IMR-90 (cell line): ENCODE measurements at regions not wholly inside any gene's neighbourhood (a gene's known extent, or its start where the extent isn't known, plus 50 kb on each side); places are given as distances from the start of the nearest gene placed in this dataset.

Source experiments
- ATAC-seq: fragments of 200-7000 bp; cut with Tn5 transposase; 2 replicates; pipeline ENCODE4 v1.9.1; 2020; ENCODE audit warnings: low read depth, mild to moderate bottlenecking, moderate library complexity
- BruUV-seq: library from RNA; stranded (reverse); fragments of 400-500 nt; replicated peaks from 2 replicates; lab custom pipeline; 2021; lab: Mats Ljungman, UMichigan
- CTCF ChIA-PET: fragments of 300-600 bp; formaldehyde crosslinking; extraction: SDS; loops from one replicate; lab custom pipeline; 2021; ENCODE audit warnings: antibody characterized with exemption; lab: Yijun Ruan, JAX
- POLR2A ChIA-PET: fragments of 300-600 bp; sonication (Branson Sonifier 250); formaldehyde crosslinking; loops from one replicate; lab custom pipeline; 2022; ENCODE audit warnings: antibody characterized with exemption; ENCODE audit not compliant: unreplicated experiment; lab: Charles Lee
- DNase-seq: peaks from one replicate; pipeline ENCODE4 v3.0.0; 2013
- H2AFZ ChIP-seq: replicated peaks from 2 replicates; pipeline ENCODE3; 2013; ENCODE audit warnings: low read length, mild to moderate bottlenecking; ENCODE audit not compliant: poor library complexity
- H2AK5ac ChIP-seq: 2 replicates; pipeline ENCODE4 v1.6.1; 2013; ENCODE audit warnings: low read depth, low read length, inconsistent platforms
- H2AK9ac ChIP-seq: replicated peaks from 2 replicates; pipeline ENCODE3; 2013; ENCODE audit warnings: mild to moderate bottlenecking, low read depth, low read length, moderate library complexity; ENCODE audit not compliant: poor library complexity
- H2BK120ac ChIP-seq: 2 replicates; pipeline ENCODE4 v1.6.1; 2013; ENCODE audit warnings: low read depth, low read length, inconsistent platforms
- H2BK15ac ChIP-seq: 3 replicates; pipeline ENCODE4 v1.6.1; 2013; ENCODE audit warnings: low read depth, low read length, inconsistent platforms
- H2BK20ac ChIP-seq: 2 replicates; pipeline ENCODE4 v1.6.1; 2013; ENCODE audit warnings: low read depth, mild to moderate bottlenecking, inconsistent platforms, low read length, moderate library complexity
- H2BK5ac ChIP-seq: 2 replicates; pipeline ENCODE4 v1.6.1; 2013; ENCODE audit warnings: mild to moderate bottlenecking, low read depth, low read length, inconsistent platforms; ENCODE audit not compliant: poor library complexity, severe bottlenecking
- H3K14ac ChIP-seq: replicated peaks from 2 replicates; pipeline ENCODE4 v1.6.1; 2013; ENCODE audit warnings: low read depth, low read length, inconsistent platforms
- H3K18ac ChIP-seq: 2 replicates; pipeline ENCODE4 v1.6.1; 2013; ENCODE audit warnings: low read depth, low read length, control low read depth
- H3K23ac ChIP-seq: 2 replicates; pipeline ENCODE4 v1.6.1; 2013; ENCODE audit warnings: low read depth, low read length, inconsistent platforms
- H3K27ac ChIP-seq: 2 replicates; pipeline ENCODE4 v1.5.1; 2013; ENCODE audit warnings: mild to moderate bottlenecking, control low read depth, low read length; ENCODE audit not compliant: insufficient read depth
- H3K27me3 ChIP-seq: 2 replicates; pipeline ENCODE4 v1.6.1; 2013; ENCODE audit warnings: low read length; ENCODE audit not compliant: control insufficient read depth, insufficient read depth
- H3K36me3 ChIP-seq: 2 replicates; pipeline ENCODE4 v1.6.1; 2013; ENCODE audit warnings: low read length, mixed read lengths; ENCODE audit not compliant: control insufficient read depth, insufficient read depth
- H3K4ac ChIP-seq: 2 replicates; pipeline ENCODE4 v1.6.1; 2013; ENCODE audit warnings: low read depth, low read length, inconsistent platforms
- H3K4me1 ChIP-seq: 2 replicates; pipeline ENCODE4 v1.6.1; 2013; ENCODE audit warnings: low read length, mixed read lengths; ENCODE audit not compliant: control insufficient read depth, insufficient read depth
- H3K4me2 ChIP-seq: 2 replicates; pipeline ENCODE4 v1.6.1; 2013; ENCODE audit warnings: low read depth, mild to moderate bottlenecking, control low read depth, low read length, moderate library complexity
- H3K4me3 ChIP-seq: 2 replicates; pipeline ENCODE4 v1.5.1; 2013; ENCODE audit warnings: low read depth, mild to moderate bottlenecking, control low read depth, low read length, moderate library complexity; ENCODE audit not compliant: insufficient read depth
- H3K56ac ChIP-seq: 2 replicates; pipeline ENCODE4 v1.6.1; 2013; ENCODE audit warnings: low read length, inconsistent platforms; ENCODE audit not compliant: insufficient read depth; ENCODE audit errors: extremely low read depth
- H3K79me1 ChIP-seq, 2 experiments: 2 replicates each; pipeline ENCODE4 v1.6.1; 2013; ENCODE audit warnings: low read length in 2 of 2, inconsistent platforms in 1 of 2, low read depth in 1 of 2
- H3K9ac ChIP-seq: 2 replicates; pipeline ENCODE4 v1.6.1; 2013; ENCODE audit warnings: low read depth, low read length, control low read depth
- H3K9me1 ChIP-seq: 2 replicates; pipeline ENCODE4 v1.6.1; 2013; ENCODE audit warnings: low read length, inconsistent platforms; ENCODE audit not compliant: insufficient read depth
- H3K9me3 ChIP-seq: 2 replicates; pipeline ENCODE4 v1.6.1; 2013; ENCODE audit warnings: low read length; ENCODE audit not compliant: control insufficient read depth, insufficient read depth
- H4K20me1 ChIP-seq: 2 replicates; pipeline ENCODE4 v1.6.1; 2013; ENCODE audit warnings: low read length, inconsistent platforms; ENCODE audit not compliant: insufficient read depth
- H4K5ac ChIP-seq: 2 replicates; pipeline ENCODE4 v1.6.1; 2013; ENCODE audit warnings: mild to moderate bottlenecking, low read depth, low read length, control low read depth
- H4K8ac ChIP-seq, 2 experiments: 2 replicates each; pipeline ENCODE4 v1.6.1; 2013; ENCODE audit warnings: low read depth in 2 of 2, low read length in 2 of 2, control low read depth in 1 of 2, inconsistent platforms in 1 of 2
- H4K91ac ChIP-seq: 2 replicates; pipeline ENCODE4 v1.6.1; 2013; ENCODE audit warnings: low read depth, low read length, inconsistent platforms; ENCODE audit not compliant: insufficient read depth
- BHLHE40 ChIP-seq: fragments of 150-350 bp; IDR thresholded peaks from 2 replicates; pipeline ENCODE4 v1.6.1; 2016; ENCODE audit warnings: mild to moderate bottlenecking, low read depth, low read length
- CEBPB ChIP-seq: IDR thresholded peaks from 2 replicates; pipeline ENCODE4 v1.6.1; 2012; ENCODE audit warnings: low read depth, low read length, improper control_type of control experiment
- CHD1 ChIP-seq: IDR thresholded peaks from 2 replicates; pipeline ENCODE4 v1.6.1; 2012; ENCODE audit warnings: low read depth, low read length, improper control_type of control experiment
- ELK1 ChIP-seq: fragments of 150-350 bp; IDR thresholded peaks from 2 replicates; pipeline ENCODE4 v1.6.1; 2016; ENCODE audit warnings: low read depth, mild to moderate bottlenecking, low read length, moderate library complexity, borderline replicate concordance
- FOS ChIP-seq: fragments of 150-350 bp; IDR thresholded peaks from 2 replicates; pipeline ENCODE4 v1.6.1; 2016; ENCODE audit warnings: low read depth, low read length
- MAFK ChIP-seq: IDR thresholded peaks from 2 replicates; pipeline ENCODE4 v1.6.1; 2012; ENCODE audit warnings: low read depth, low read length, improper control_type of control experiment
- MAZ ChIP-seq: IDR thresholded peaks from 2 replicates; pipeline ENCODE4 v1.6.1; 2012; ENCODE audit warnings: low read depth, mild to moderate bottlenecking, low read length, improper control_type of control experiment, moderate library complexity, borderline replicate concordance
- MXI1 ChIP-seq: IDR thresholded peaks from 2 replicates; pipeline ENCODE4 v1.6.1; 2012; ENCODE audit warnings: low read depth, mild to moderate bottlenecking, low read length, moderate library complexity, borderline replicate concordance
- NFE2L2 ChIP-seq: fragments of 150-350 bp; IDR thresholded peaks from 2 replicates; pipeline ENCODE4 v1.6.1; 2016; ENCODE audit warnings: low read depth, mild to moderate bottlenecking, low read length
- POLR2A ChIP-seq: IDR thresholded peaks from 2 replicates; pipeline ENCODE4 v1.6.1; 2012; ENCODE audit warnings: mild to moderate bottlenecking, low read depth, low read length
- RAD21 ChIP-seq: IDR thresholded peaks from 2 replicates; pipeline ENCODE4 v1.6.1; 2012; ENCODE audit warnings: low read length, improper control_type of control experiment
- RCOR1 ChIP-seq: IDR thresholded peaks from 2 replicates; pipeline ENCODE4 v1.6.1; 2012; ENCODE audit warnings: mild to moderate bottlenecking, low read length, improper control_type of control experiment; ENCODE audit not compliant: insufficient replicate concordance
- RFX5 ChIP-seq: IDR thresholded peaks from 2 replicates; pipeline ENCODE4 v1.8.0; 2012; ENCODE audit warnings: low read depth, mild to moderate bottlenecking, low read length, moderate library complexity
- SMC3 ChIP-seq: fragments of 150-350 bp; IDR thresholded peaks from 2 replicates; pipeline ENCODE4 v1.6.1; 2016; ENCODE audit warnings: low read depth, mild to moderate bottlenecking, antibody characterized with exemption, low read length, moderate library complexity
- USF2 ChIP-seq: fragments of 150-350 bp; IDR thresholded peaks from 2 replicates; pipeline ENCODE4 v1.6.1; 2017; ENCODE audit warnings: mild to moderate bottlenecking, antibody characterized with exemption, low read length, low read depth
- WGBS, 2 experiments: methylation state at CpG; one replicate each; pipeline versions ENCODE4 v1.1.5 to v1.1.7; 2013; ENCODE audit warnings: missing lambda C conversion rate in 2 of 2; ENCODE audit not compliant: insufficient read length in 1 of 2; ENCODE audit errors: extremely low coverage in 2 of 2; 5-methylcytosine and 5-hydroxymethylcytosine counted together
- dilution Hi-C: fragments of 300-500 bp; cut with HindIII; formaldehyde crosslinking; loops from one replicate; pipeline ENCODE4 v1.14.3; 2018; ENCODE audit warnings: low sequenced_read_pairs; ENCODE audit not compliant: unreplicated experiment
- in situ Hi-C: fragments of 300-500 bp; cut with MboI; formaldehyde crosslinking; loops from 3 replicates; pipeline ENCODE4 v1.14.3; 2019; ENCODE audit warnings: low sequenced_read_pairs, inconsistent platforms, mixed read lengths
- intact Hi-C: fragments of 100-400 bp; cut with micrococcal nuclease; formaldehyde crosslinking; loops from 2 replicates; pipeline ENCODE4 v1.10.0; 2022
- TF ChIP-seq, protein P1 (sequence below): conservative IDR thresholded peaks from 2 replicates; pipeline ENCODE4 v1.5.1; 2012; ENCODE audit warnings: mild to moderate bottlenecking, low read depth, low read length, improper control_type of control experiment

DNA sequence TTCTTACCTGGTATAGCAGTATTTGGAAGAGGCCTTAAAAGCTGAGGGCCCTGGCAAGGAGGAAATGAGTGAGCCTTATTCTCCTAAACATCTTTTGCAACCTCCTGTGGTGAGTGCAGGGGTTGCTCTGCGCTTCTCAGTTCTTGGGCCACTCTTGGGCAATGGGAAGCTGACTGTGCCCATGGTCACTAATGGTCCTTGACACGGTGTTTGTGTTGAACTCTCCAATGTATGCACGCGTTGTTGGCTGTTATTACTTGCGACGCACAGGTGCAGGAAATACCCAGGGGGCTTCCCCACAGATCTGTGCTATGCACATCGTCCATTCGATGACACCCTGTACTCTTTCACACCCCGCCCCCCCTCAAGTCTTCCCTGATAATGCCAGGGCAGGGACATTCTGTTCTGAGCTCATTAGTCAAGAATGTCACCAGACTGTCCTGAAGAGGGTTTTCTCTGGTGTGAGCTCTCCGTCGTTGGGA lies 79.7 kb downstream of the EDN1 start:
- WGBS, 2 experiments = 67% methylated on average over 5 of the region's 11 CpGs; no CpG with 5 or more reads in 1 of the 2 experiments
- in situ Hi-C loops (no loop called here), intact Hi-C loops (no loop called here), dilution Hi-C loops (no loop called here)
- Histone ChIP-seq H4K8ac (no peak overlapping the region), H2BK5ac (no peak overlapping the region), H2BK20ac (no peak overlapping the region), H3K4ac (no peak overlapping the region), H3K23ac (no peak overlapping the region), H4K5ac (no peak overlapping the region), H3K9ac (no peak overlapping the region), H3K9me1 (no peaks in the 10 kb centered on the region), H3K36me3 (no peaks in the 10 kb centered on the region), H2AK9ac (no peak overlapping the region), H3K79me1 (no peaks in the 10 kb centered on the region), H2AFZ (no peak overlapping the region), H3K14ac (no peak overlapping the region), H3K4me3 (no peak overlapping the region), H3K27ac (no peak overlapping the region), H3K4me2 (no peak overlapping the region), H3K18ac (no peak overlapping the region), H4K20me1 (no peaks in the 10 kb centered on the region), H2BK15ac (no peak overlapping the region), H4K91ac (no peak overlapping the region), H3K4me1 (no peaks in the 10 kb centered on the region), H2AK5ac (no peak overlapping the region), H3K56ac (no peak overlapping the region), H3K9me3 (no peaks in the 10 kb centered on the region), H2BK120ac (no peak overlapping the region), H3K27me3 (peaks cover 23% of the 10 kb centered on the region)
- ATAC-seq (no peak), DNase-seq (no peak)
- CTCF ChIA-PET = interaction anchor here (0.6 kb wide), 1 partner anchor 118 kb away, joined by 3 read pairs; no protein-coding TSS in a partner anchor
- POLR2A ChIA-PET = no interaction called here
- no TSS peak for BruUV-seq
- TF ChIP-seq MAZ (no peak), POLR2A (no peak), FOS (no peak), RAD21 (no peak), ELK1 (no peak), BHLHE40 (no peak), CEBPB (no peak), RCOR1 (no peak), SMC3 (no peak), MXI1 (no peak), MAFK (no peak), CHD1 (no peak), RFX5 (no peak), USF2 (no peak), NFE2L2 (no peak)
- TF ChIP-seq, protein P1, sequence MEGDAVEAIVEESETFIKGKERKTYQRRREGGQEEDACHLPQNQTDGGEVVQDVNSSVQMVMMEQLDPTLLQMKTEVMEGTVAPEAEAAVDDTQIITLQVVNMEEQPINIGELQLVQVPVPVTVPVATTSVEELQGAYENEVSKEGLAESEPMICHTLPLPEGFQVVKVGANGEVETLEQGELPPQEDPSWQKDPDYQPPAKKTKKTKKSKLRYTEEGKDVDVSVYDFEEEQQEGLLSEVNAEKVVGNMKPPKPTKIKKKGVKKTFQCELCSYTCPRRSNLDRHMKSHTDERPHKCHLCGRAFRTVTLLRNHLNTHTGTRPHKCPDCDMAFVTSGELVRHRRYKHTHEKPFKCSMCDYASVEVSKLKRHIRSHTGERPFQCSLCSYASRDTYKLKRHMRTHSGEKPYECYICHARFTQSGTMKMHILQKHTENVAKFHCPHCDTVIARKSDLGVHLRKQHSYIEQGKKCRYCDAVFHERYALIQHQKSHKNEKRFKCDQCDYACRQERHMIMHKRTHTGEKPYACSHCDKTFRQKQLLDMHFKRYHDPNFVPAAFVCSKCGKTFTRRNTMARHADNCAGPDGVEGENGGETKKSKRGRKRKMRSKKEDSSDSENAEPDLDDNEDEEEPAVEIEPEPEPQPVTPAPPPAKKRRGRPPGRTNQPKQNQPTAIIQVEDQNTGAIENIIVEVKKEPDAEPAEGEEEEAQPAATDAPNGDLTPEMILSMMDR = no peak
